ENCODE measurements at regions not wholly inside any gene's neighbourhood (a gene's known extent, or its start where the extent isn't known, plus 50 kb on each side); places are given as distances from the start of the nearest gene placed in this dataset.

GRCh38 chr18:60935041-60935910 is 398.0 kb upstream of the CDH20 start:
- TF ChIP-seq SNAI2 (CRISPR knock-in tag; IDR thresholded peaks at IDR 0.05), result no peak
- no peak for TF ChIP-seq ESRRG (CRISPR knock-in tag; IDR thresholded peaks at IDR 0.05)
- no peak for TF ChIP-seq ZNF565 (CRISPR knock-in tag; conservative IDR thresholded peaks at IDR 0.05; ENCODE audit: low read depth)
- no peak for TF ChIP-seq GLIS3 (CRISPR knock-in tag; IDR thresholded peaks at IDR 0.05)
- TF ChIP-seq ZC3H10 (CRISPR knock-in tag; IDR thresholded peaks at IDR 0.05), result no peak
- no peak for TF ChIP-seq PATZ1 (CRISPR knock-in tag; IDR thresholded peaks at IDR 0.05; ENCODE audit: borderline replicate concordance)
- TF ChIP-seq ZFP30 (CRISPR knock-in tag; IDR thresholded peaks at IDR 0.05), result no peak
- no peak for TF ChIP-seq POU6F1 (CRISPR knock-in tag; IDR thresholded peaks at IDR 0.05; ENCODE audit: borderline replicate concordance, low read depth)
- no peak for TF ChIP-seq RARB (CRISPR knock-in tag; IDR thresholded peaks at IDR 0.05)
- TF ChIP-seq OSR1 (CRISPR knock-in tag; IDR thresholded peaks at IDR 0.05), result no peak
- no peak for TF ChIP-seq CREB5 (CRISPR knock-in tag; IDR thresholded peaks at IDR 0.05; ENCODE audit: low read depth)
- TF ChIP-seq CSDC2 (CRISPR knock-in tag; IDR thresholded peaks at IDR 0.05), result no peak
- no peak for TF ChIP-seq ZFP3 (CRISPR knock-in tag; IDR thresholded peaks at IDR 0.05)
- TF ChIP-seq ARNTL (CRISPR knock-in tag; IDR thresholded peaks at IDR 0.05; ENCODE audit: borderline replicate concordance, low read depth), result no peak

All from SK-N-SH treated with all-trans-retinoic acid at 6 μM for 48 hours (cell line).